ENCODE measurements at regions not wholly inside any gene's neighbourhood (a gene's known extent, or its start where the extent isn't known, plus 50 kb on each side); places are given as distances from the start of the nearest gene placed in this dataset.

DNA sequence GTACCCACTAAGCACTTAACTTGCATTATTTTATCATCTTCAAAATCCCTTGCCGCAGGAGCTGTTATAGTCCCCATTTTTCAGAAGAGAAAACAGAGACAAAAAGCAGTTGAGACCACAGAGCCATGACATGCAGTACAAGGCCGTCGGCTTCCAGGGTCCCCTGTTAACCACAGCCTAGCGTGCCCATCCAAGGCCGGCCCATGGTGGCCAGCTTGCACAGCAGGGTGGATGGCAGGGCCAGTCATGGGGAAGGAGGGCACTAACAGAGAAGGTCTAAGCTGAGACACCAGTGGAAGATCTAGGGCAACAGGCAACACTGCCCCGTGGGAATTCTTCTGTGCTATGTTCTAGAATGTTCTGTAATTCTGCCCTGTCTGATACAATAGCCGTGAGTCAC lies 192.6 kb upstream of the ID2 start:
- TF ChIP-seq, protein P1, sequence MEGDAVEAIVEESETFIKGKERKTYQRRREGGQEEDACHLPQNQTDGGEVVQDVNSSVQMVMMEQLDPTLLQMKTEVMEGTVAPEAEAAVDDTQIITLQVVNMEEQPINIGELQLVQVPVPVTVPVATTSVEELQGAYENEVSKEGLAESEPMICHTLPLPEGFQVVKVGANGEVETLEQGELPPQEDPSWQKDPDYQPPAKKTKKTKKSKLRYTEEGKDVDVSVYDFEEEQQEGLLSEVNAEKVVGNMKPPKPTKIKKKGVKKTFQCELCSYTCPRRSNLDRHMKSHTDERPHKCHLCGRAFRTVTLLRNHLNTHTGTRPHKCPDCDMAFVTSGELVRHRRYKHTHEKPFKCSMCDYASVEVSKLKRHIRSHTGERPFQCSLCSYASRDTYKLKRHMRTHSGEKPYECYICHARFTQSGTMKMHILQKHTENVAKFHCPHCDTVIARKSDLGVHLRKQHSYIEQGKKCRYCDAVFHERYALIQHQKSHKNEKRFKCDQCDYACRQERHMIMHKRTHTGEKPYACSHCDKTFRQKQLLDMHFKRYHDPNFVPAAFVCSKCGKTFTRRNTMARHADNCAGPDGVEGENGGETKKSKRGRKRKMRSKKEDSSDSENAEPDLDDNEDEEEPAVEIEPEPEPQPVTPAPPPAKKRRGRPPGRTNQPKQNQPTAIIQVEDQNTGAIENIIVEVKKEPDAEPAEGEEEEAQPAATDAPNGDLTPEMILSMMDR (IDR thresholded peaks at IDR 0.05; ENCODE audit: low read depth, low read length, poor library complexity, severe bottlenecking): no peak
- no peak for TF ChIP-seq EZH2phosphoT487 (IDR thresholded peaks at IDR 0.05; ENCODE audit: borderline replicate concordance, low read length)

All from DOHH2 (cell line).